ENCODE measurements at regions not wholly inside any gene's neighbourhood (a gene's known extent, or its start where the extent isn't known, plus 50 kb on each side); places are given as distances from the start of the nearest gene placed in this dataset.

- TF ChIP-seq CTCF (IDR thresholded peaks at IDR 0.05; ENCODE audit: insufficient read depth, low read length), result no peak
- TF ChIP-seq GABPA (IDR thresholded peaks at IDR 0.05; ENCODE audit: low read depth), result no peak
- TF ChIP-seq REST (IDR thresholded peaks at IDR 0.05; ENCODE audit: insufficient replicate concordance, low read depth), result no peak
- no peak for TF ChIP-seq POLR2AphosphoS5 (IDR thresholded peaks at IDR 0.05; ENCODE audit: low read depth)
- TF ChIP-seq SPI1 (IDR thresholded peaks at IDR 0.05; ENCODE audit: borderline replicate concordance, low read depth), result no peak
Measured at GRCh38 chr4:144851948-144852347, 206.0 kb downstream of the HHIP start.
